ENCODE measurements at regions not wholly inside any gene's neighbourhood (a gene's known extent, or its start where the extent isn't known, plus 50 kb on each side); places are given as distances from the start of the nearest gene placed in this dataset.
"Not testable (repeated sequence)": the region's sequence is repeated elsewhere in the genome, so short reads cannot be mapped to it uniquely, and the experiment has no call there.

DNA sequence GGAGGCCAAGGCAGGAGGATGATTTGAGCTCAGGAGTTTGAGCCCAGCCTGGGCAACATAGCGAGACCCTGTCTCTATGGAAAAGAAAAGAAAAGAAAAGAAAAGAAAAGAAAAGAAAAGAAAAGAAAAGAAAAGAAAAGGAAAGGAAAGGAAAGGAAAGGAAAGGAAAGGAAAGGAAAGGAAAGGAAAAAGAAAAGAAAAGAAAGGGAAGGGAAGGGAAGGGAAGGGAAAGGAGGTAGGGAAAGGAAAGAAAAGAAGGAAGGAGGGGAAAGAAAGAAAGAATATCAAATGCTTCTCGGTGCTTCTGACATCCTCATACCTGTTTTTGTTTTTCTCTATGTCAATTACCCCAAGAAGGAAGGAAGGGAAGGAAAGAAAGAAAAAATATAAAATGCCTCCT lies 181.2 kb upstream of the GRIA3 start:
- not testable (repeated sequence) for TF ChIP-seq CTCF (conservative IDR thresholded peaks at IDR 0.05 in 1 of 2, IDR thresholded peaks at IDR 0.05 in 1 of 2; ENCODE audit: extremely low read depth in 1 of 2, insufficient read depth in 1 of 2, low read depth in 1 of 2, low read length in 2 of 2); EZH2 (IDR thresholded peaks at IDR 0.05; ENCODE audit: borderline replicate concordance, low read length)

Data from mammary epithelial cell (primary cell).